ENCODE measurements at regions not wholly inside any gene's neighbourhood (a gene's known extent, or its start where the extent isn't known, plus 50 kb on each side); places are given as distances from the start of the nearest gene placed in this dataset.

- TF ChIP-seq BHLHE40 (IDR thresholded peaks at IDR 0.05; ENCODE audit: borderline replicate concordance) (no peak), FOXM1 (IDR thresholded peaks at IDR 0.05; ENCODE audit: borderline replicate concordance) (no peak), TARDBP (IDR thresholded peaks at IDR 0.05) (no peak), FOXA1 (IDR thresholded peaks at IDR 0.05) (no peak)
Measured at GRCh38 chr9:13962006-13962405, 351.9 kb downstream of the NFIB start.

Measured in HEK293T (cell line).